Amygdala (tissue), 56 donors: ENCODE measurements at regions not wholly inside any gene's neighbourhood (a gene's known extent, or its start where the extent isn't known, plus 50 kb on each side); places are given as distances from the start of the nearest gene placed in this dataset.

ENCODE experiments used
- DNase-seq, 56 donors: peaks; one replicate each; lab custom pipeline; 2025; lab: John Stamatoyannopoulos, UW

DNA sequence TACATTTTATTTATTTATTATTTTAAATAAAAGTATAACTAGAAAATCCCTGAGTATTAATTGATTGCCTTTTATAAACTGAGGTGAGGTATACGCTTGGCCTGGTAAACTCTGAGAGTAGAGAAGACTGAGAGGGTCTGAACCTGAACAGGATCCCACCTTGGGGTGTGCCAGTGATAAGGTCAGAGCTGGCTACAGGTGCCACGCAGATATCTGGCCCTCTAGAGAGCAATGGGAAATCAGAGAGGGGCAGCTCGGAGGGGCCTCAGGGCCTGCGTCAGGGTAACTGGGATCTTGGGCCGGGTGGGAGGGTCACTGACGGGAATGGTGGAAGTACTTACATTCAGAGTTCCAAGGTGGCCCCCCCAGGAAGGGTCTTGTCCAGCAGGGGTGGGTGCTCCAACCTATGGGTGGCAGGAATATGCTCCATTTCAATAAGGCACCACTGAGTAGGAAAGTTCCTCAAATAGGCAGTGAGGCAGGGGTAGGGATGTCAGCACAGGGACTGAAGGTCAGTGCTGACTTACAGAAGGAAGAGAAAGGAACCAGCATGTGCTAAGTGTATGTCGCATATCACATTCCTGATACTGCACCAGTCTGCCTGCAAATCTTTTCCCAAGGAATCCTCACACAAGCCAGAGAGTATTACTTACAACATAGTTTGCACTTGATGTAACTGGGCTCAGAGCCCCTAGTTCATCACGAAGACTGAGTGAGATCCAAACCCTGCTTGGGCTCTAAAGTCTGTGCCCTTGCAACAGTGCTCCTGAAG lies 706.0 kb upstream of the RAB6C start:
- DNase-seq: no peak

- DNase-seq: no peak
These were observed 705.4 kb upstream of the RAB6C start for GRCh38 chr2:129274038-129274415.

GRCh38 chr2:129274918-129275317 lies 704.5 kb upstream of the RAB6C start:
- no peak for DNase-seq

DNA sequence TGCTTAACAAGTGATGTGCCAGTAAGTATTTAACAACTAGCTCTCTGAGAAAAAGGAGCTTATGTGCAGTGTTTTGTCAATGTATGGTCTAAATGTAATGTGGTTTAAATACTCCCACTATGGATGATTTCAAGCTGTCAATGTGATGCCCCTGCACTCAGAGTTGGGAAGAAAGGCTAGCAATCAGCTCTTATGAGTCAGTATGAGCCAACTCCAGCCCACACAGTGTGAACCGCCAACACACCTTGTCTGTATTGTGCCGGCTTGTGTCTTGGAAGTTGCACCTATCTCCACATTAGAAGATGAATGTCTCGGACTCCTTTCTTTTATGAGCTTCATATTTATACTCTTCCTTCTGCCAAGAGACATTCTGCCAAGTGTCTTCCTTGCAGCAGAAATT lies 703.8 kb upstream of the RAB6C start:
- DNase-seq: peak in 2 of 56 donors; percentile 12 to 43

DNA sequence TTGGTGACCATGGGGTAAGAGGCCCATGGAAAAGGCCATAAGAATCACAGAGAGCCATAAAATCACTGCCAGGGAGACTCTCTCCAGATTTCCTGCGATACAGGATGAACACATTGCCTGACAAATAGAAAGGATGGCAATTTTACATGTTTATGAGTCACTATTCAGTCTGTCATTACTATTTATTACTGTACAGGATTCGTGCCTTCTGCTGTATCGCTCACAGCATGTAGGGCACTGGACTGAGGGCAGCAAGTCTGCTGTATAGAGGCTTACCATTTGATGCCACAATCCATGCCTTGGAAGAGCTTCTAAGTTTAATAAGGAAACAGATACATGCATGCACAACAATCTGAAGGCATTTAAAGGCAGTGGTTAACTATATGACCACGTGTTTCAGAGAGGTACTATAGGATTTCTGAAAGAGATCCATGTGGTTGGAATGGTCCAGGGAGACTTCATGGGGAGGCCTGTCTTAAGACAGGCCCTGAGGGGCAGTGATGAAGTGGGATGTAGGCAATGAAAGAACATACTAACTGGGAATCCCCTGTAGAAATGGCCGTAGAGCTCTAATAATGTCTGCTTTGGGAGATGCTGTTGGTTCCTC lies 702.4 kb upstream of the RAB6C start:
- no peak for DNase-seq

DNA sequence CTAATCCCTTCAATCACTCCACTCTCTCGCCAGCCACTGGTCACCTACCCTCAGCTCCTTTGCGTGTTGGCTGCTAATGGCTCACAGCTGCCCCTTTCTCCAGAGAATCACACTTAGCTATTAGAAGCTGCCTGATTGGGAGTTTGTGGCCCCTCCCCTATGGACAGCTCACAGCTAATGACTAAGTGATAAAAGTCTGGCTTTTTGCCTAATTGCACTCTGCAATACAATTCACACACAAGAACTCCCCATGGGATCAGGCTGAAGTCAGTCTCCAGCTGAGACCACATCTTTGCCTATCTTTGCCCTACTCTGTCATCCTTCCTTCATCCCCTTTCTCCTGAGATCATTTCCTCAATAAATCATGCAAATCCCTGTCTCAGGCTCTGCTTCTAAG lies 701.9 kb upstream of the RAB6C start:
- DNase-seq: no peak

GRCh38 chr2:129281791-129282530 lies 697.5 kb upstream of the RAB6C start:
- no peak for DNase-seq

DNA sequence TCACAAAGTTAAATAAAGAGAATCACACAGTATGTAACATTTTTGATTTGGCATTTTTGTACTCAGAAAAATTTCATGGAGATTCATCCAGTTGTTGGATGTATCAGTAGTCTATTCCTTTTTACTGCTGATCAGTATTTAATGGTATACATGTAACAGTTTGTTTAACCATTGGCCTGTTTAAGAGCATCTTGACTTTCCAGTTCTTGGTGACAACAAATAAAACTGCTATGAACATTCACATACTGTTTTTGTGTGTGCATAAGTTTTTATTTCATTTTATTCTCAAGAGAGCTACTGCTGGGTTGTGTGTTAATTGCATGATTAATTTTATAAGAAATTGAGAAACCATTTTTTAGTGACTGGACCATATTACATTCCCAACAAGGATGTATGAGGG lies 694.5 kb upstream of the RAB6C start:
- no peak for DNase-seq

DNA sequence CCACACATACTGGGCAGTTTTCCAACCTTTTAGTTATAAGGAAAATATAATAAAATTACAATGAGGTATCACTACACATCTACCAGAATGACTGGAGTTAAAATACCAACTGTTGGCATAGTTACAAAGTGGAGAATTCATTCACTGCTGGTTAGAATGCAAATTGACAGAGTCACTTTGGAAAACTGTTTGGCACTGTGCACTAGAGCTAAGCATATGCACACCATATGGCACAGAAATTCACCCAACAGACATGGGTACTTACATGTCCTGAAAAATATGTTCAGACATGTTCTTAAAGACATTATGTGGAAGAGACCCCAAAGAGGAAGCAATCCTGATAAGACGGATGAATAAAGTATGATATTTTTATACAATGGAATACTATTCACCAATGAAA lies 686.1 kb upstream of the RAB6C start:
- DNase-seq: no peak

GRCh38 chr2:129296396-129296795 lies 683.1 kb upstream of the RAB6C start:
- DNase-seq: no peak

- DNase-seq: peak in 2 of 56 donors; percentile 19 to 34
These were observed 682.7 kb upstream of the RAB6C start for GRCh38 chr2:129296806-129297205.

- DNase-seq: no peak
These were observed 682.0 kb upstream of the RAB6C start for GRCh38 chr2:129297430-129297829.

DNA sequence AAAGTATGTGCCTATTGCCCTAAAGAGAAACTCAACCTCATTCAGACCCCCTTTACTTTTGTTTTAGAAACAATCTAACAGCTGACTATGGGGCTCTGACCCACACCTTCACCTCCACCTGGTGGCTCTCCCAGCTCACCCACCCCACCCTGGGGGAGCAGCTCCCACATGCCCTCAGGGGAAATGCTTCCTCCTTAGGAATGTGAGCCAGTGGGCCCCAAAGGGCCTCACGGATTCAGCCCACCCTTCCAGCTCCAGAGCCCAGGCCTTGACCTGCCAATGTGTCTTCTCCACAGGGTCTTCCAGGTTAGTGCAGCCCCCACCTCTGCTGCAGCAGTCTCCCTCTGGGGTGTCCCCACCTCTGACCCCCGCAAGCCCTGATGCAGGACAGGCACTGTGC lies 680.1 kb upstream of the RAB6C start:
- DNase-seq: no peak

GRCh38 chr2:129299756-129300155 lies 679.7 kb upstream of the RAB6C start:
- DNase-seq: no peak

- DNase-seq: no peak
These were observed 679.0 kb upstream of the RAB6C start for GRCh38 chr2:129300456-129300855.

GRCh38 chr2:129301431-129301913 lies 678.0 kb upstream of the RAB6C start:
- DNase-seq: peak in 9 of 56 donors; percentile 10 to 38 (median 29)

DNA sequence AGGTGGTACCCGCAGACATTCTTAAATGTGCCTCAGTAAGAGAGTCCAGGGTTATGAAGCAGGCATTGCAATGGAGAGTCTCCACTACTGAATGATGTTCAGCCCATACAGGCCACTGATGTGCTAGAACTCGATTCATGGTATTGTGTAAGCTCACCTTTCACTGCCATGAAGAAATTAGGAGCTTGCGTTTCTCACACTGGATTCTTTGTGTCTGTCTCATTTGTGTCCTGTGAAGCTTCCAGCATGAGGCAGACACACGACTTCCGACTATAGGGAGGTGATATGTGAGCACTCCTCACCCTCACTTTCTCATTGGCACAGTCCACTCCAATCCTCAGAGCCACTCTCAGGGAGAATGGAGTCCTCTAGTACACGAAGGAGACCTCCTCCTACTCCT lies 677.4 kb upstream of the RAB6C start:
- DNase-seq: no peak

- DNase-seq: no peak
These were observed 676.8 kb upstream of the RAB6C start for GRCh38 chr2:129302561-129303183.

- no peak for DNase-seq
These were observed 665.3 kb upstream of the RAB6C start for GRCh38 chr2:129314120-129314519.

GRCh38 chr2:129318581-129319421 lies 660.7 kb upstream of the RAB6C start:
- no peak for DNase-seq
